NCI-H2171 (cell line): ENCODE measurements at regions not wholly inside any gene's neighbourhood (a gene's known extent, or its start where the extent isn't known, plus 50 kb on each side); places are given as distances from the start of the nearest gene placed in this dataset.

Experiments
- DNase-seq: peaks from one replicate; lab custom pipeline; 2025; lab: John Stamatoyannopoulos, UW

- DNase-seq = no peak
Observed at GRCh38 chr9:88692827-88693226, 157.8 kb downstream of the NXNL2 start.

GRCh38 chr9:88694625-88695024, 159.6 kb downstream of the NXNL2 start:
- no peak for DNase-seq

- no peak for DNase-seq
Observed at GRCh38 chr9:88696501-88696900, 161.5 kb downstream of the NXNL2 start.

- no peak for DNase-seq
Observed at GRCh38 chr9:88697764-88698432, 162.9 kb downstream of the NXNL2 start.

- DNase-seq = no peak
Observed at GRCh38 chr9:88702985-88703384, 168.0 kb downstream of the NXNL2 start.

- no peak for DNase-seq
Observed at GRCh38 chr9:88706193-88707113, 171.5 kb downstream of the NXNL2 start.

GRCh38 chr9:88710449-88710848, 175.5 kb downstream of the NXNL2 start:
- no peak for DNase-seq

GRCh38 chr9:88711719-88712118, 176.7 kb downstream of the NXNL2 start:
- DNase-seq = no peak

- no peak for DNase-seq
Observed at GRCh38 chr9:88712484-88712883, 177.5 kb downstream of the NXNL2 start.

- no peak for DNase-seq
Observed at GRCh38 chr9:88713010-88713409, 178.0 kb downstream of the NXNL2 start.

GRCh38 chr9:88716596-88717290, 181.8 kb downstream of the NXNL2 start:
- no peak for DNase-seq

GRCh38 chr9:88721025-88721424, 186.0 kb downstream of the NXNL2 start:
- DNase-seq = no peak

GRCh38 chr9:88721495-88722279, 186.7 kb downstream of the NXNL2 start:
- no peak for DNase-seq

GRCh38 chr9:88722753-88723152, 187.8 kb downstream of the NXNL2 start:
- DNase-seq = no peak

- DNase-seq = no peak
Observed at GRCh38 chr9:88723751-88724150, 188.8 kb downstream of the NXNL2 start.

GRCh38 chr9:88724331-88724730, 189.4 kb downstream of the NXNL2 start:
- DNase-seq = no peak

GRCh38 chr9:88725300-88726019, 190.5 kb downstream of the NXNL2 start:
- DNase-seq = no peak

- no peak for DNase-seq
Observed at GRCh38 chr9:88726803-88727202, 191.8 kb downstream of the NXNL2 start.

- DNase-seq = no peak
Observed at GRCh38 chr9:88730780-88731179, 195.8 kb downstream of the NXNL2 start.

GRCh38 chr9:88732128-88732527, 197.2 kb downstream of the NXNL2 start:
- no peak for DNase-seq
